ENCODE measurements at regions not wholly inside any gene's neighbourhood (a gene's known extent, or its start where the extent isn't known, plus 50 kb on each side); places are given as distances from the start of the nearest gene placed in this dataset.

DNA sequence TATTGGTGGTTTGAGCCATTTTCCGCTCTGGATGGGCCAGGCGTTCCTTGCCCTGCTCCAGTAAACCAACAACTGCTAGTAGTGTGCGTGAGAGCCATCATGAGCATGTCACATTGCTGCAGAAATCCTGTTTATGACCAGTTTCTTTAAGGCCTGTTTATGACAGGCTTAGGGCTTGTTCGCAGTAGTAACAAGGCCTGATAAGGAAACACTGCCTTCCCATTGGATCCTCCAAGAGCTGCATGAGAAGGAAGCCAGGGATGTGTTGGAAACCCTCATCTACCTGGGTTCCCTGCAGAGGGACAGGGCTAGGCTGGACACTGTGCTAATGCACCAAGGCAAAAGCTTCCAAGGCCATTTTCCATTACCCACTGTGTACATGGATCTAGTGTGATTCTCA is 153.9 kb downstream of the ZNF518B start:
- no peak overlapping the region for H3K4me3 ChIP-seq (ENCODE audit: low read depth, low read length)
- no peak for DNase-seq (ENCODE audit: low read depth)
- TF ChIP-seq, protein P1, sequence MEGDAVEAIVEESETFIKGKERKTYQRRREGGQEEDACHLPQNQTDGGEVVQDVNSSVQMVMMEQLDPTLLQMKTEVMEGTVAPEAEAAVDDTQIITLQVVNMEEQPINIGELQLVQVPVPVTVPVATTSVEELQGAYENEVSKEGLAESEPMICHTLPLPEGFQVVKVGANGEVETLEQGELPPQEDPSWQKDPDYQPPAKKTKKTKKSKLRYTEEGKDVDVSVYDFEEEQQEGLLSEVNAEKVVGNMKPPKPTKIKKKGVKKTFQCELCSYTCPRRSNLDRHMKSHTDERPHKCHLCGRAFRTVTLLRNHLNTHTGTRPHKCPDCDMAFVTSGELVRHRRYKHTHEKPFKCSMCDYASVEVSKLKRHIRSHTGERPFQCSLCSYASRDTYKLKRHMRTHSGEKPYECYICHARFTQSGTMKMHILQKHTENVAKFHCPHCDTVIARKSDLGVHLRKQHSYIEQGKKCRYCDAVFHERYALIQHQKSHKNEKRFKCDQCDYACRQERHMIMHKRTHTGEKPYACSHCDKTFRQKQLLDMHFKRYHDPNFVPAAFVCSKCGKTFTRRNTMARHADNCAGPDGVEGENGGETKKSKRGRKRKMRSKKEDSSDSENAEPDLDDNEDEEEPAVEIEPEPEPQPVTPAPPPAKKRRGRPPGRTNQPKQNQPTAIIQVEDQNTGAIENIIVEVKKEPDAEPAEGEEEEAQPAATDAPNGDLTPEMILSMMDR (IDR thresholded peaks at IDR 0.05; ENCODE audit: low read depth, low read length, missing control alignments), result no peak

DNA sequence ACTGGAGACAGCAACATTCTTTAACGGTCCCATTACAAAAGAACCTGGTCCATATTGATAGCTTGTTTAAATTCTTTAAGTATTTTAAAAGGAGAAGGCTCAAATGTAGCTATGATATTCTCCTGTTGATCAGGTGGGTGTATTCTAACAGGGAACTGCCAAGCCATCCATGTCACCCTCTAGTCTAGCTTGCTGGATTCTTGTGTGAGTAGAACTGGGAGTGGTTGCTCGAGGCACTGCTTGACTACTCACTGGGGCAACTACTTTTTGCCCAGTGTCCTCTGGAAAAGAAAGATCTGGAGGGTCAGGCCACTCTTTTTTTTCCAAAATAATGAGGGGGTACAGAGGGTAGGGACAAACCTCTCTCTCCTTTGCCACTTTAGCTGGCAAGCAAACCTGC is 155.1 kb downstream of the ZNF518B start:
- no peak overlapping the region for H3K4me3 ChIP-seq (ENCODE audit: low read depth, low read length)
- TF ChIP-seq, protein P1 (IDR thresholded peaks at IDR 0.05; ENCODE audit: low read depth, low read length, missing control alignments), result no peak
- DNase-seq (ENCODE audit: low read depth), result no peak

DNA sequence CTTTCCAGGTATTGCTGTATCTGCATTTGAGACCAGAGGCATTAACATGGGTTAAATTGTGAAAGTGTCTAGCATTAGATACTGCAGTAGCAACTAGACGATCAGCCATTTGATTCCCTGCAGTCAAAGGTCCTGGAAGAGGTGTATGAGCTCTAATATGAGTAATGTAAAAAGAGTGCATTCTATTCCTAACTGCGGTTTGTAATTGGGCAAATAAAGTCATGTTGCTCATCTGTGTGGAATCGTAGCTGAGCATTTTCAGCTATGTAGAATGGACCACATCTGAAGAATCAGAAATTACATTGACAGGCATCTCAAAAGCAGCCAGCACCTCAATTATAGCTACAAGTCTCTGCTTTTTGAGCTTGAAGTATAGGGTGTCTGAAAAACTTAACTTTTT is 157.6 kb downstream of the ZNF518B start:
- TF ChIP-seq, protein P1 (IDR thresholded peaks at IDR 0.05; ENCODE audit: low read depth, low read length, missing control alignments), result no peak
- H3K4me3 ChIP-seq (ENCODE audit: low read depth, low read length), result no peak overlapping the region
- no peak for DNase-seq (ENCODE audit: low read depth)

DNA sequence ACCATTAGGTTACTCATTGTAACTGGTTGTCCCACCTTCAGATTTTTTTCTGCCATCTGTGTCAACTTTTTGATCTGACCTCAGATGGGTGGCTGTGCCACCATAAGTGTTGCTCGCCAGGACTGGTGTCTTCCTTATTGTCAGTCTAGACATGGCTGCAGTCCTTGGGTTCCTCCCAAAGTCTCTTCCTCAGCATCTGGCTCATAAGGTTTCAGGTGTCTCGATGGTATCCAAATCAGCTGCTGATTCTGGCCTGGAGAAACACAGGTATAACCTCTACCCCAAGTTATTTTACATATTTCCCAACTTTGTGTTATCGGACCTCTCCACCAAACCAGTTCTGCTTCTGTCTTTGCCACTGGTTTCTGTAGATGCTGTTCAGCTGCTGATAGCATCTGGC is 158.5 kb downstream of the ZNF518B start:
- no peak overlapping the region for H3K4me3 ChIP-seq (ENCODE audit: low read depth, low read length)
- no peak for DNase-seq (ENCODE audit: low read depth)
- TF ChIP-seq, protein P1 (IDR thresholded peaks at IDR 0.05; ENCODE audit: low read depth, low read length, missing control alignments), result no peak

DNA sequence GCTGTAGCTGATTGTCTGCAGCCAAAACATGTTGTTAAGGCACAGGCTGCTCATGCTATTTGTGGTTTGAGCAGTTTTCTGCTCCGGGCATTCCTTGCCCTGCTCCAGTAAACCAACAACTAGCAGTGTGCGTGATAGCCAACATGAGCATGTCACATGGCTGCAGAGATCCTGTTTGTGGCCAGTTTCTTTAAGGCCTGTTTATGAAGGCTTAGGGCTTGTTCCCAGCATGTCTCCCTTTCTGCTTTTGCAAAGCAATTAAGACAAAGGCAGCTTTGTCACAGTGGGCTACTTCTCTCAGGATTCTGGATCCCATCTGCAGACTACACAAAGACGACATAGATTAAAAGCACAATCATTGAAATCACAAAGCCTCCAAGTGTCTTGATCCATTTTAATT is 160.5 kb downstream of the ZNF518B start:
- TF ChIP-seq, protein P1 (IDR thresholded peaks at IDR 0.05; ENCODE audit: low read depth, low read length, missing control alignments), result no peak
- DNase-seq (ENCODE audit: low read depth), result no peak
- H3K4me3 ChIP-seq (ENCODE audit: low read depth, low read length), result no peak overlapping the region

DNA sequence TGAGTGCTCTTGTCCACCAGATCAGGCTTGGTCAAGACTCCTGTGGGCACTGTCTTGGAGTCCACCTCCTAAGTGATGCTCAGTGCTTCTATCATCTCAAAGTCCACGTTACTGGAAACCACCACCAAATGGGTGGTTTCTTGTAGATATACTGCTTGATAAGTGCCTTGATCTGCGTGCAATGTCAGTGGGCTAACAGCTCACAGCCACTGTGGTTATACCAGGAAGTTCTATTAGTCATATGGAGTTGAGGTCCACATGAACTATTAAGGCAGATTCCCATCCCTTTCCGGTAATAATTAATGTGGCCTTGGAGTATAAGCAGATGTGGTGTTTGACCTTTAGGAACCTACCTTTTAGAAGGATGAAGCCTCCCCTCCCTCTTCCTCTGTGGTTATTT is 161.9 kb downstream of the ZNF518B start:
- no peak for DNase-seq (ENCODE audit: low read depth)
- no peak overlapping the region for H3K4me3 ChIP-seq (ENCODE audit: low read depth, low read length)
- TF ChIP-seq, protein P1 (IDR thresholded peaks at IDR 0.05; ENCODE audit: low read depth, low read length, missing control alignments), result no peak

DNA sequence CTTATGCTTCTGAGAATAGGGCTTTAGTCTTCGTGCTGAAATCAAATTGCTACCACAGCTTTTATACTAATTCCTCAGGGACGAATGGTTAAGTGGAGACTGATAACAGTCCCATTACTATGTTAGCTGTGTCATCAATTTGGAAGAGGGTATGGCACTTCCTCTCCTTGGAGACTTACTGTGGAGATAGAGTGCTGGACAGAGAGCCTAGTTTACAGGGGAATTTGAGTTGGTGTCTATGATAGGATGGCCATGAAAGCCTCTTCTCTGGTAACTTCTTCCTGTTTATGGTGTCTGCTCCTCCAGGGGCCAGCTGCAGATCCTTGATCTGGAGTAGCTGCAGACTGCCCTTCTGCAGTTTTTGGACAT is 167.7 kb downstream of the ZNF518B start:
- TF ChIP-seq, protein P1 (IDR thresholded peaks at IDR 0.05; ENCODE audit: low read depth, low read length, missing control alignments), result no peak
- no peak overlapping the region for H3K4me3 ChIP-seq (ENCODE audit: low read depth, low read length)
- no peak for DNase-seq (ENCODE audit: low read depth)

Measured in GM12864 (cell line).